HS-27A (cell line): ENCODE measurements at regions not wholly inside any gene's neighbourhood (a gene's known extent, or its start where the extent isn't known, plus 50 kb on each side); places are given as distances from the start of the nearest gene placed in this dataset.

Experiments
- DNase-seq: peaks from one replicate; pipeline ENCODE4 v3.0.0-alpha.2; 2012; ENCODE audit warnings: low read depth, missing footprints

- DNase-seq, result no peak
Measured at GRCh38 chr14:98959410-98959809, 312.6 kb downstream of the BCL11B start.

GRCh38 chr14:98959958-98960616 lies 311.9 kb downstream of the BCL11B start:
- no peak for DNase-seq

- DNase-seq, result no peak
Measured at GRCh38 chr14:98960617-98961013, 311.4 kb downstream of the BCL11B start.

DNA sequence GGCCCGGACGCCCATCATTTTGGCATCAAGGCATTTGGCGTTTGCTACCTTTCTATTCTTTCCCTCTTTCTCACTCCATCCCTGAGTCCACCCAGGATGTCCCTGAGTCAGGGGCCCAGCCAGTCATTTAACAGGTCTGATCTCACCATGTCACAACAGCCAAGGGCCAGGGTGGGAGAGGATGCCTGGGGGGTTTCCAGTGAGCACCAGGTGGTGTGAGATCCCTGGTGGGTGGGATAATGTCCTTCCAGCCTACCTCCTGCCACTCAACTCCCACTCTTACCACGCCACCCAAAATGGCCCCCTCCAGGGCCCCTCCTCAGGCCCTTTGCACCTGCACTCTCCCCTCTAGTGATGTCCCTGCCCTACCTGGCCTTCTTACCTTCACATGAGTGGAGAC lies 310.8 kb downstream of the BCL11B start:
- DNase-seq, result no peak

DNA sequence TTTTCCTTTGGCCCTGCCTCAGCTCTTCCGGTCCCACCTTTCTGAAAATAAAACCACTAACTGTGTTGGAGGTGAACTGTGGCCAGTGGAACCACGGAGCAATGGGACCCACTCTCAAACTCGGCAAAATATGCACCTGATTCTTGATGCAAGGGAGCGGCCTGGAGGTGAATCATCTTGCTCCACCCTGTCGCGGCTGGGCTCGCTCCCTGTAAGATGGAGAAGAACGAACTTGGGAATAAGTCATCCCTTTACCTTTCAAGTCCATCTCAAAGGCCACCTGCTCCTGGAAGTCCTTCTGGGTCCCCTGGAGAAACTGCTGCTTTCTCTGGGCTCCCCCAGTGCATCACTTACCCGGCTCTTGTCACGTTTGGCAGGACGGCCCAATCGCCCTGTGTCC lies 309.9 kb downstream of the BCL11B start:
- DNase-seq, result no peak

GRCh38 chr14:98963610-98964009 lies 308.4 kb downstream of the BCL11B start:
- no peak for DNase-seq

DNA sequence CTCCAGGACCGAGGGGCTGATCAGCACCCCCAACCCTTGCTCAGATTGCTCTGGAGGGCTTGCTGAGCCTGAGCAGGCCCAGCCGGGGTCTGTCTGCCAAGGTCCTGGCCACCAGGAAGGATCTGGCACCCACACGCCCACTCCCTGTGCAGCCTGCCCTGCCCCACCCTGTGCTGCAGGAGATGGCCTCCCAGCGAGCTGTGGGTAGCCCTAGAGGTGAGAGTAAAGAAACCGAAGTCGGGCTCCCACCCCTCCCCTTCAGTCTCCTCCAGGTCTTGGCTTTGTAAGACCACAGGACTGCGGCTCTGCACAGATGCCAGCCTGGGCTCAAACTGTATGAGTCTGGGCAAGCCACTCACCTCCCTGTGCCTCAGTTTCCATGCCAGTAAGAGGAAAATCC lies 307.8 kb downstream of the BCL11B start:
- DNase-seq, result no peak

GRCh38 chr14:98965076-98965475 lies 306.9 kb downstream of the BCL11B start:
- no peak for DNase-seq

DNA sequence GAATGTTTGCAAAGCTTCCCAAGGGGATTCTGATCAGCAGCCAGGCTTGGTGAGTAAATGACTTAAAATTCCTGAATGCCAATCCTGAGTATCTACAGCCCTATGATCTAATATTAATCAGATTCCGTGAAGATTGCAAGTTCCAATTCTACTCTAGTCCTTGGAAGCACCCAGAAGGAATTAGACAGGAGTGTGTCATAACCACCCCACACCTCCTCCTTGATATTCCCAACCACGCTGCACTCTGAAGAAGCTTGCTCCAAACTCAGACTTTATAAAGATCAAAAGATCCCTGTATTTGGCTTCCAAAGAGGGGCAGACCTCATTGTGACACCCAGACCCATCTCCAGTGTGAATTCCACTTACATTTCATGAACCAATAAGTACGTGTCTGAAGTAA lies 306.0 kb downstream of the BCL11B start:
- DNase-seq, result no peak

GRCh38 chr14:98966475-98967162 lies 305.4 kb downstream of the BCL11B start:
- DNase-seq, result no peak

- no peak for DNase-seq
Measured at GRCh38 chr14:98974113-98974512, 297.9 kb downstream of the BCL11B start.

DNA sequence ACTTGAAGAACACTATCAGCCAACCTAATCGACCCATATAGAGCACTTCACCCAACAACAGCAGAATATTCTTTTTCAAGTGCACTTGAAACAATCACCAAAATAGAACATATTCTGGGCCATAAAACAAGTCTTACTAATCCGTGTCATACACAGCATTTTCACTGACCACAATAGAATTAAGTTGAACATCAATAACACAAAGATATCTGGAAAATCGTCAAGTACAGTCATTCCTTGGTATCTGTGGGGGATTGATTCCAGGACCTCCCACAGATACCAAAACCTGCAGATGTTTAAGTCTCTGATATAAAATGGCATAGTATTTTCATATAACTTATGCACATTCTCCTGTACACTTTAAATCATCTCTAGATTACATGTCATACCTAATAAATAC lies 295.7 kb downstream of the BCL11B start:
- DNase-seq, result no peak

DNA sequence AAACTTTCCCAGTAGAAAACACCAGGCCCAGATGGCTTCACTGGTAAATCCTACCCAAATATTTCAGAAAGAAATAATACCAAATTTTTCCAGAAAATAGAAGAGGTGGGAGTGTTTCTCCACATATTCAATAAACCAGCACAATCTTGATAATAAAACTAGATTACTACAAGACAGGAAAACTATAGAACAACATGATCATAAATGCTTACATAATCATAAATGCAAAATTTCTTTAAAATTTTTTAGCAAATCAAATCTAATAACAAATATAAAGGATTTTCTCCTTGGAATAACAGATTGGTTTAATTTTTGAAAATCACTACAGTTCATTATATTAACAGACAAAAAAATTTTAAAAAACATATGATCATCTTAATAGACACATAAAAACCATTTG lies 294.5 kb downstream of the BCL11B start:
- no peak for DNase-seq

DNA sequence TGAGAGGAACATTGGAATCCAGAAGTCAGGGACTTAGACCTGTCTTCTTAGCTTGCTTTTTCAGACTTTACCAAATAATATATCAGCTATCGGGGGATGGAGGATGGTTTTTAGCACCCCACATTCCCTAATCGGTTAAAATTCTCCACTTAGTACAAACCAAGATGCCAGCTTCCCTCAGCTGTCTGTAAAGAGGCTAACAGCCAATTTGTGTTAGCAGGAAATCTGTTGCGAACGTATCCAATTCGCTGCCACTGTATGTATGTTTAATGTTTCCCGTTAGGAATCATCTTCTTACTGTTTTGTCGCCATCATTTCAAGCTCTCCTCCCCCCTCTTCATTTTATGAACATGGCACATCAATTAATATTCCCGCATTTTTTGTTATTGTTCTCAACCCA lies 289.0 kb downstream of the BCL11B start:
- no peak for DNase-seq

GRCh38 chr14:98984027-98984718 lies 287.8 kb downstream of the BCL11B start:
- no peak for DNase-seq

- no peak for DNase-seq
Measured at GRCh38 chr14:98984719-98985041, 287.3 kb downstream of the BCL11B start.

- no peak for DNase-seq
Measured at GRCh38 chr14:98993818-98994217, 278.2 kb downstream of the BCL11B start.

GRCh38 chr14:98994561-98994960 lies 277.4 kb downstream of the BCL11B start:
- DNase-seq, result no peak

DNA sequence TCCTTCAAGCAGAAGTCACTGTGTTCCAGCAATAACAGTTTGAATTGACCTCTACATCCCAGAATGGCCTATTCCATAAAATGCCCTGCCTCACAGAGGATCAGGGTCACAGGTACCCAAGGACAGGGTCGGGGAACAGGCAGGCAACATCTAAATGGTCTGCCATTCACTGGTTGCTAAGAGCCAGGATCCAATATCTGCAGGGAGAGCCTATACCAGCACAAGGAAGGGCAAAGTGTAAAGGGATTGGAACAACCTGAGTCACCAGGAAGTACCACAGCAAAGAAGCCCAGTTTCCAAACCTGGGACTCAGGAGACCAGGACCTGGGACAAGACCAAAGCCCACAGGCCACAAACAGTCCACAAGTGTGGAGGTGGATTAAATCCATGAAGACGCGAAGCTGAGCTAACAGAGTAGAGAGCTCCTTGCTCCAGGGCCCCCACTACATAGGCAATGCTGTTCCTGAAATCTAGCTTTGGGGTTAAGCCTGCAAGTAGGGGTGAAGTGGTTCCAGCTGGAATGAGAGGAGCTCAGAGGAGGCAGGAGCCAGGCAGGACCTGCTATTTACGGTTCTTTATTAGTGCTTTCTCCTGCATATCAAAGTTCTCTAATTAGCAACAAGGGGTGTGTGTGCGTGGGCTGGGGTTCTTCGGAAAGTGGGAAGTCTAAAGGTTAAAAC lies 274.3 kb downstream of the BCL11B start:
- DNase-seq, result no peak

- no peak for DNase-seq
Measured at GRCh38 chr14:98999345-98999744, 272.7 kb downstream of the BCL11B start.

DNA sequence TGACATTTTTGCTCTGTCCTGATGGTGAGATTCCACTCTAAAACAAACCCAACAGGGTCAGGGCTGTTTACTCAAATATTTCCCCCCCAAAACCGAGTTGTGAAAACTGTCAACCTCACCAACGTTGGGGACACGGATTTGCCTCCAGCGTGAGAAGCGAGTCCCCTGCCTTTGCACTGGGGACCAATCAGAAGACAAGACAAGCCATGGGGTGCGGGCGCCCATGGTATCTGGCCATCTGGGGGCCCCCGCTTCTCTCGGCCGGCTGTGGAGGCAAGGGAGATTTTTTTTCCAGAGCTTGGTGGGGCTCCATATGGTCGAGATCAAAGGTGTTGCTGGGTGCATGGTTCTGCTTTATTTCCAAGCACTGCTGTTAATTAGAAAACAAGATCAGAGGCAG lies 272.1 kb downstream of the BCL11B start:
- DNase-seq, result no peak

DNA sequence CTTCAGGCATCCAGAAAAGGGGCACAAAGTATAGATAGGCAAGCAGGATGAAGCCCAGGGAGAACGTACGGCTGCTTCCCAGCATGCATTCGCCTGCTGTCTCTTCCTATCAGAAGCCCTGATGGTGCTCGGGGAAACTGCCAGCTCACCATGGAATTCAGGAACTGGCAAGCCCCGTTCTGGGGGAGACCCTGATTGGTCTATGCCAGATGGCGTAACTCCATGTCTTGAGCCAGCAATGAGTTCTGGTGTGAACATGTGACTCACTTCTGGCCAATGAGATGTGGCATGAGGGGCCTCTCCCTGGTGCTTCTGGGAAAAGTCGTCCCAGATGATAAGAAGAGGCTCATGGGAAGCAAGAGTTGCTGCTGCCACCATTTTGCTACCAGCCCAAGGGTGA lies 270.8 kb downstream of the BCL11B start:
- no peak for DNase-seq

DNA sequence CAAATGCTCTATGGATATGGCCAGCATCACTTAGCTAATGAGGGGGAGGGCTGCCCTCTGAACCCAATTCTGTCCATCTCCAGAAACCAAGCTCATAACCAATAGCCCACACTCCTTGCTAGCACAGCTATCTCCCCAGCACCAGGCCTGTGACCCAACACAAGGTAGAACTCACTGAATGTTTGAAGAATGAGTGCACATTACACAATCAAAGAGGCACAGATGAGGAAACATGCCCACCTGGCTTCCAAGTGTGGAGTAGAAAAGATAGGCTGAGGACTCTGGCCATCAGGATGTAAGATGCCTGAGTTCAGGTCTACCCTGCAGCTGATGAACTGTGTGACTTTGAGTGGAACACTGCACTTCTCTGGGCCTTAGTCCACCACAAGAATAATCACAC lies 268.4 kb downstream of the BCL11B start:
- DNase-seq, result no peak
